HepG2 (cell line): ENCODE measurements at regions not wholly inside any gene's neighbourhood (a gene's known extent, or its start where the extent isn't known, plus 50 kb on each side); places are given as distances from the start of the nearest gene placed in this dataset.

ENCODE experiments used
- ATAC-seq: fragments of 200-7000 bp; cut with Tn5 transposase; 3 replicates; pipeline ENCODE4 v1.9.1; 2020; ENCODE audit warnings: mild to moderate bottlenecking, moderate library complexity
- BruUV-seq: library from RNA; stranded (reverse); fragments of 400-500 nt; replicated peaks from 2 replicates; lab custom pipeline; 2021; lab: Mats Ljungman, UMichigan
- CTCF ChIA-PET: fragments of 300-600 bp; formaldehyde crosslinking; extraction: SDS; loops from one replicate; lab custom pipeline; 2021; ENCODE audit warnings: low total read pairs, inconsistent platforms, low intra/inter-chr PET ratio; lab: Yijun Ruan, JAX
- POLR2A ChIA-PET: fragments of 350-600 bp; sonication (Branson Sonifier 250); formaldehyde crosslinking; loops from one replicate; lab custom pipeline; 2020; ENCODE audit warnings: antibody characterized with exemption, inconsistent platforms; lab: Yijun Ruan, JAX
- DNase-seq: peaks from one replicate; pipeline ENCODE4 v3.0.0-alpha.2; 2015; ENCODE audit warnings: low spot score
- FAIRE-seq: peaks from 3 replicates; lab custom pipeline; 2011; peaks lifted over from hg19 to GRCh38; lab: Jason Lieb, UNC
- H2AFZ ChIP-seq: one replicate; pipeline ENCODE4 v1.6.1; 2011; ENCODE audit warnings: low read length, inconsistent platforms
- H3K27ac ChIP-seq: fragments of 300-600 bp; 3 replicates; pipeline ENCODE4 v1.8.0; 2011; ENCODE audit warnings: mixed run types, mild to moderate bottlenecking, mixed read lengths, low read length, inconsistent platforms; ENCODE audit not compliant: insufficient read depth; ENCODE audit errors: extremely low read length
- H3K27me3 ChIP-seq, 2 experiments: fragments of 200-600 bp in 1 of 2; 2 replicates in 1 of 2; 3 replicates in 1 of 2; pipeline versions ENCODE4 v1.6.0 to v1.8.0; 2011; ENCODE audit warnings: low read length in 2 of 2, mild to moderate bottlenecking in 2 of 2, moderate library complexity in 2 of 2, inconsistent platforms in 1 of 2; ENCODE audit not compliant: insufficient read depth in 2 of 2, control insufficient read depth in 1 of 2
- H3K36me3 ChIP-seq, 2 experiments: fragments of 200-600 bp in 1 of 2; replicated peaks in 1 of 2; 2 replicates in 1 of 2; 3 replicates in 1 of 2; pipeline versions ENCODE4 v1.5.1 to v1.8.0; 2011; ENCODE audit warnings: low read length in 2 of 2, inconsistent platforms in 1 of 2; ENCODE audit not compliant: insufficient read depth in 2 of 2, control insufficient read depth in 1 of 2
- H3K4me1 ChIP-seq: 2 replicates; pipeline ENCODE4 v1.5.1; 2012; ENCODE audit warnings: low read length, inconsistent platforms; ENCODE audit not compliant: insufficient read depth
- H3K4me2 ChIP-seq: 2 replicates; pipeline ENCODE4 v1.6.0; 2011; ENCODE audit warnings: low read depth, low read length, inconsistent platforms
- H3K4me3 ChIP-seq, 3 experiments: fragments of 200-600 bp in 1 of 3; sonication (generic), shearing (Covaris generic) in 1 of 3; replicated peaks in 1 of 3; 2 replicates each; pipeline ENCODE4 v1.5.1; 2011 to 2016; ENCODE audit warnings: low read length in 3 of 3, inconsistent platforms in 2 of 3, low read depth in 2 of 3, mild to moderate bottlenecking in 2 of 3, control low read depth in 1 of 3, mixed read lengths in 1 of 3; ENCODE audit not compliant: insufficient read depth in 1 of 3
- H3K79me2 ChIP-seq: one replicate; pipeline ENCODE4 v1.6.1; 2011; ENCODE audit warnings: low read length, inconsistent platforms; ENCODE audit not compliant: insufficient read depth
- H3K9ac ChIP-seq: 2 replicates; pipeline ENCODE4 v1.6.0; 2011; ENCODE audit warnings: mild to moderate bottlenecking, low read depth, low read length, inconsistent platforms; ENCODE audit not compliant: insufficient read depth
- H3K9me3 ChIP-seq: 2 replicates; pipeline ENCODE4 v1.5.1; 2012; ENCODE audit warnings: mild to moderate bottlenecking, low read length
- H4K20me1 ChIP-seq: 2 replicates; pipeline ENCODE4 v1.6.0; 2011; ENCODE audit warnings: inconsistent platforms, mild to moderate bottlenecking, low read length, moderate library complexity; ENCODE audit not compliant: insufficient read depth
- GFI1 ChIP-seq: sonication (generic); formaldehyde crosslinking; IDR thresholded peaks from 2 replicates; pipeline ENCODE4 v1.5.0; 2020; ENCODE audit warnings: missing genetic modification reagents, mild to moderate bottlenecking, borderline replicate concordance
- KDM2A ChIP-seq: sonication (generic); formaldehyde crosslinking; IDR thresholded peaks from 2 replicates; pipeline ENCODE4 v1.4.0; 2020; ENCODE audit warnings: low read depth, missing genetic modification reagents, borderline replicate concordance
- MLX ChIP-seq: IDR thresholded peaks from 2 replicates; pipeline ENCODE4 v1.6.1; 2016
- SOX6 ChIP-seq, 2 experiments: fragments of 450-650 bp in 1 of 2; sonication (generic) in 1 of 2; formaldehyde crosslinking in 1 of 2; IDR thresholded peaks; 2 replicates each; pipeline versions ENCODE4 v1.4.0 to v1.6.1; 2017 to 2020; ENCODE audit warnings: antibody characterized with exemption in 1 of 2, mild to moderate bottlenecking in 1 of 2, missing genetic modification reagents in 1 of 2
- SP1 ChIP-seq, 2 experiments: fragments of 450-650 bp in 1 of 2; sonication (generic) in 1 of 2; formaldehyde crosslinking in 1 of 2; IDR thresholded peaks; 2 replicates each; pipeline versions ENCODE4 v1.4.0 to v1.6.1; 2016 to 2020; ENCODE audit warnings: missing genetic modification reagents in 1 of 2
- SP2 ChIP-seq: sonication (generic); formaldehyde crosslinking; IDR thresholded peaks from 2 replicates; pipeline ENCODE4 v1.5.1; 2020; ENCODE audit warnings: mild to moderate bottlenecking, missing genetic modification reagents
- ZFP91 ChIP-seq: sonication (generic); formaldehyde crosslinking; IDR thresholded peaks from 2 replicates; pipeline ENCODE4 v1.9.0; 2022; ENCODE audit warnings: missing genetic modification reagents, mild to moderate bottlenecking, borderline replicate concordance
- ZNF639 ChIP-seq: conservative IDR thresholded peaks from 2 replicates; pipeline ENCODE4 v1.6.1; 2018; ENCODE audit warnings: missing genetic modification reagents
- WGBS: methylation state at CpG from one replicate; pipeline ENCODE4 v1.1.6; 2017; ENCODE audit warnings: low lambda C conversion rate; 5-methylcytosine and 5-hydroxymethylcytosine counted together
- in situ Hi-C: cut with HindIII; loops from 2 replicates; pipeline ENCODE4 v1.10.0; 2017; ENCODE audit warnings: low pct_unique_long_range_greater_than_20kb; ENCODE audit not compliant: extremely low pct_ligation_motif_present
- intact Hi-C: fragments of 100-400 bp; cut with micrococcal nuclease; formaldehyde crosslinking; loops from one replicate; pipeline ENCODE4 v1.10.0; 2022; ENCODE audit not compliant: unreplicated experiment

- intact Hi-C loops: loop anchor here (1.0 to 2.0 kb wide), 3 partner anchors 267 to 693 kb away; partner anchors contain the start of gene NSG2
- 0 out of 2 replicates have a peak overlapping the region, but pooled peaks have one; percentile 45 for H3K4me2 ChIP-seq
- TF ChIP-seq ZNF639 (CRISPR knock-in tag) (no peak), SOX6 (IDR thresholded peaks at IDR 0.05) (no peak), SOX6 (CRISPR knock-in tag; IDR thresholded peaks at IDR 0.05) (no peak), MLX (CRISPR knock-in tag) (no peak), GFI1 (CRISPR knock-in tag) (no peak), ZFP91 (CRISPR knock-in tag) (peak; percentile 16; the same call in 1 of the 2 replicates), SP1 (IDR thresholded peaks at IDR 0.05) (no peak), SP1 (CRISPR knock-in tag; IDR thresholded peaks at IDR 0.05) (no peak), KDM2A (CRISPR knock-in tag) (no peak), SP2 (no peak)
Measured at GRCh38 chr5:174312270-174312617, 266.7 kb downstream of the NSG2 start.

More at GRCh38 chr5:174312270-174312617, 266.7 kb downstream of the NSG2 start:
- Histone ChIP-seq H3K4me3 (no peak overlapping the region), H3K27ac (no peak overlapping the region), H3K9me3 (no peaks in the 10 kb centered on the region), H4K20me1 (no peaks in the 10 kb centered on the region), H3K9ac (no peak overlapping the region), H3K4me1 (no peaks in the 10 kb centered on the region), H2AFZ (no peak overlapping the region), H3K27me3 (peaks cover 6 to 58% of the 10 kb centered on the region in 2 experiments; a peak in 4 of 5 replicates), H3K36me3 (no peaks in the 10 kb centered on the region), H3K79me2 (no peaks in the 10 kb centered on the region)
- ChIA-PET CTCF (interaction anchor here (1.7 to 3.2 kb wide), 2 partner anchors 267 to 292 kb away, joined by 7 to 39 read pairs; partner anchors contain the start of gene NSG2), POLR2A (interaction anchor here (1.0 kb wide), 1 partner anchor 267 kb away, joined by 3 read pairs; the partner anchor contains the start of gene NSG2)
- no TSS peak for BruUV-seq
- FAIRE-seq (no peak), ATAC-seq (peak; percentile 40), DNase-seq (no peak)
- WGBS: 63% methylated on average over 3 of the region's 25 CpGs
- in situ Hi-C loops: loop anchor here (5.0 to 10.0 kb wide), 2 partner anchors 265 to 697 kb away; partner anchors contain the start of genes BOD1 and NSG2
